C4-2B (cell line): ENCODE measurements at regions not wholly inside any gene's neighbourhood (a gene's known extent, or its start where the extent isn't known, plus 50 kb on each side); places are given as distances from the start of the nearest gene placed in this dataset.

Experiments
- H3K27ac ChIP-seq: fragments of 450-650 bp; 2 replicates; pipeline ENCODE4 v1.5.1; 2017
- ZFX ChIP-seq: fragments of 450-650 bp; IDR thresholded peaks from 2 replicates; pipeline ENCODE4 v1.6.1; 2017
- TF ChIP-seq, protein P1 (sequence below): fragments of 450-650 bp; conservative IDR thresholded peaks from 2 replicates; pipeline ENCODE4 v1.5.1; 2017; ENCODE audit warnings: mild to moderate bottlenecking

DNA sequence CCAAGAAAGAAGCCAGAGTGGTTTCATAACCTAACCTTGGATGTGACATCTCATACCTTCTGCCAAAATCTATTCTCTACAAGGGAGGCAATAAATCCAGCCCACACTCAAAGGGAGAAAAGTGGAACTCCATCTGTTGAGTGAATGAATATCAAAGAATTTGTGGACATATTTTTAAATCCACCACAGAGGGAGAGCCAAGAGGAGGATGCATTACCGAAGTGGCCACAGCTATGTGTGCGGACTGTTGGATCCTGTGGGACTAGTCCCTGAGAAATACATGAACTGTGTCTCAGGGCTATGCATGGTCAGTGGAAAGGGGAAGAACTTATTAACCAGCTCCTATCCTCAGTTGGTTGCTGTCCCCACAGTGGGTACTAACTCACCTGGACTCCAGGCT, 273.9 kb downstream of the NUAK1 start:
- no peak for TF ChIP-seq ZFX
- TF ChIP-seq, protein P1, sequence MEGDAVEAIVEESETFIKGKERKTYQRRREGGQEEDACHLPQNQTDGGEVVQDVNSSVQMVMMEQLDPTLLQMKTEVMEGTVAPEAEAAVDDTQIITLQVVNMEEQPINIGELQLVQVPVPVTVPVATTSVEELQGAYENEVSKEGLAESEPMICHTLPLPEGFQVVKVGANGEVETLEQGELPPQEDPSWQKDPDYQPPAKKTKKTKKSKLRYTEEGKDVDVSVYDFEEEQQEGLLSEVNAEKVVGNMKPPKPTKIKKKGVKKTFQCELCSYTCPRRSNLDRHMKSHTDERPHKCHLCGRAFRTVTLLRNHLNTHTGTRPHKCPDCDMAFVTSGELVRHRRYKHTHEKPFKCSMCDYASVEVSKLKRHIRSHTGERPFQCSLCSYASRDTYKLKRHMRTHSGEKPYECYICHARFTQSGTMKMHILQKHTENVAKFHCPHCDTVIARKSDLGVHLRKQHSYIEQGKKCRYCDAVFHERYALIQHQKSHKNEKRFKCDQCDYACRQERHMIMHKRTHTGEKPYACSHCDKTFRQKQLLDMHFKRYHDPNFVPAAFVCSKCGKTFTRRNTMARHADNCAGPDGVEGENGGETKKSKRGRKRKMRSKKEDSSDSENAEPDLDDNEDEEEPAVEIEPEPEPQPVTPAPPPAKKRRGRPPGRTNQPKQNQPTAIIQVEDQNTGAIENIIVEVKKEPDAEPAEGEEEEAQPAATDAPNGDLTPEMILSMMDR, result no peak
- no peak overlapping the region for H3K27ac ChIP-seq

DNA sequence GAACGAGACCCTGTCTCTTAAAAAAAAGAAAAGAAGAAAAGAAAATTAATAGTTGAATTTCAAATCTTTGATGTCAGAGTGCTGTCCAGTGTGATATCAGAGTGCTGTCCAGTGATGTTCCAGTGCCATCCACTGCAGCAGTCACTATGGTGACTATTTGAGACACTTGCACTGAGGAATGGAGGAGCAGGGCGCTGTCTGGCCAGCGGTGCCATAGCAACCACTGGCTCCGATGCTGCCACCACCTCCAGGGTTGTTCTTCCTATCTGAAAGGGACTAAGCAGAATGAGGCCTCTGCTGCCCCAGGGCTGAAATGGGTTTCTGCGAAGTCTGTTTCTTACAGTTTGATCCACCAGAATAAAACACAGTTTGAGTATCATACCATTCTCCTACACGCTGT, 272.9 kb downstream of the NUAK1 start:
- TF ChIP-seq ZFX, result no peak
- TF ChIP-seq, protein P1, result no peak

DNA sequence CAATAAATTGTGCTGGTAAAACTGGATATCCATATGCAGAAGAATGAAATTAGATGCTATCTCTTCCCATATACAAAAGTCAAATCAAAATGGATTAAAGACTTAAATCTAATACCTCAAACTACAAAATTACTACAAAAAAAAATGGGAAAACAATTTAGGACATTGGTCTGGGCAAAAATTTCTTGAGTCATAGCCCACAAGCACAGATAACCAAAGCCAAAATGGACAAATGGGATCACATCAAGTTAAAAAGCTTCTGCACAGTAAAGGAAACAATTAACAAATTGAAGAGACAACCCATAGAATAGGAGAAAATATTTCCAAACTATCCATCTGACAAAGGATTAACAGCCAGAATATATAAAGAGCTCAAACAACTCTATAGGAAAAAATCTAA, 264.6 kb downstream of the NUAK1 start:
- no peak overlapping the region for H3K27ac ChIP-seq
- TF ChIP-seq, protein P1, result no peak
- TF ChIP-seq ZFX, result no peak

More for the DNA sequence above, 272.9 kb downstream of the NUAK1 start:
- no peak overlapping the region for H3K27ac ChIP-seq

DNA sequence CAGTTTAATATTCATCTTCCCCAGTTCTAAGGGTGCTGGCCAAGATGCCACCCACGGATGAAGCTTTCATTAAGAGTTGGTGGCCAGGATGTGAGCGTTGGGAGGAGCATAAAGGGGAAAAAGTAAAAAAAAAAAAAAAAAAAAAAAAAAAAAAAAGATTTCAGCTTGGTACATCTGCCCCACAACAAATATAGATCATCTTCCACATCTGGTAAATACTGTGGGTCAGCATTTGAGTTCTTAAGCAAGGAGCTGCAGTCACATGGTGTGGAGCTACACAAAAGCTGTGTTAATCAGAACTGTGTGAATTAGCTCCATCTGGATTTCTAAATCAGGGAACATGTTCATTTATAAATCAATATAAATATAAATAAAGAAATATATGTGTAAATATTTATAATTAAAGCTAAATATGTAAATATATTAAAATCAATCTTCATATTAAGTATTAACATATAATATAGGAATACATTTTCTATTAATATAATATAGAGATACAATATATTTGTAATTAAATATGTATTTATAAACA, 262.3 kb downstream of the NUAK1 start:
- TF ChIP-seq ZFX, result no peak
- TF ChIP-seq, protein P1, result no peak
- H3K27ac ChIP-seq, result no peak overlapping the region

DNA sequence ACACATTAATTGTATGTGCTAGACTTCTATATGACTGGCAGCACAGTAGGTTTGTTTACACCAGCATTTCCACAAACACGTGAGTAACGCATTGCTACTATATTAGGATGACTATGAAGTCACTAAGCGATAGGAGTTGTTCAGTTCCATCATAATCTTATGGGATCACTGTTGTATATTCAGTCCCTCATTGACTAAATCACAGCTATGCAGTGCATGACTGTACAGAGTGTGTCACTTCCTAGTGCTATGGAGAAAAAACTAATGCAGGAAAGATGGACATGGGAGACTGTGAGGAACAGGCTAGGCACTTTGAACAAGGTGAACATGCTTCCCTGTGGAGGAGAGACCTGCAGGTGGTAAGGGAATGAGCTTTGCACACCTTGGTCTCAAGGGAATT, 259.8 kb downstream of the NUAK1 start:
- TF ChIP-seq, protein P1, result no peak
- no peak for TF ChIP-seq ZFX

DNA sequence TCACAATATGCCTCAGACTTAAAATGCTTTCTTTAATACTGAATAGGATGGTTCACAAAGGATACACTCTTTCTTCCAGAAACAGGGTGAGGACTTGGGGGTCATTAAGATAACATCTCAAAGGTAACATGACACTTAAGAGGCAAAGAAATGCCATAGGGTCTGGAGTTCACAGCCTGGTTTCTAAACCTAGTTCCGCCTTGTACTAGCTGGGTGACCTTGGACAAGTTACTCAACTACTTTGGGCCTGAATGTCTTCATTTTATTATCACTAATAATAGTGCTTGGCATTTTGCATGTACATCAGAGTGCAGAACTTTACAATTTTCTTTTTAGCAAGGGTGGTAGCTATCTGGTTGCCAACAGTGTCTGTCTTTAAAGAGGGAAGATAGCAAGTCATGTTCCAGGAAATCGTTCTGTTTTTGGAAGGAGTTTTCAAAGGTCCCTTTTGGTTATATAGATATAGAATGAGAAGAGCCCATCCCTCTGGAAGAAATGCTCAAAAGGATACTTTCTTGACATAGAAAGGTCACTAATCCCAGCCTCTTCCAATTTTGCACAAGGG, 257.8 kb downstream of the NUAK1 start:
- no peak overlapping the region for H3K27ac ChIP-seq
- TF ChIP-seq, protein P1, result no peak
- TF ChIP-seq ZFX, result no peak

More for the DNA sequence above, 259.8 kb downstream of the NUAK1 start:
- H3K27ac ChIP-seq, result no peak overlapping the region

DNA sequence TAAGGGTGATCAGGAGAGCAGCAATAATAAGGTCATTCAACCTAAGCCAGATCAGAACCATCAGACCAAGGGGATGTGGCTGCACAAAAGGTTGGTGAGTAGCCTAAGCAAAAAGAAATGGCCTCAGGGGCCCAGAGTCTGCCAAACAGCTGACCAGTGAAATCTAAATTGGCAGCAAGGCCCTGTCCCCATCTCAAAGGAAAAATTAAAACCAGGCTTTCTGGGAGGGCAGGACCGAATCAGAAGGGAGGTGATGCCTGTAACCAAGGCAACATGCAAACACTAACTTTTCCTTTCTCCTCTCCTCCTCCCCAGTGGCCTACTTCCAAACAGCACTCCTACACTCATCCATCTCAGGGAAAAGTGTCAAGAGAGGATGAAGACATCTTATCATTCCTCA, 256.4 kb downstream of the NUAK1 start:
- TF ChIP-seq, protein P1, result no peak
- no peak for TF ChIP-seq ZFX
- no peak overlapping the region for H3K27ac ChIP-seq
